ENCODE measurements at regions not wholly inside any gene's neighbourhood (a gene's known extent, or its start where the extent isn't known, plus 50 kb on each side); places are given as distances from the start of the nearest gene placed in this dataset.

- Histone ChIP-seq H3K27ac (ENCODE audit: low read depth in 1 of 2, low read length in 1 of 2) (no peak overlapping the region), H3K4me1 (ENCODE audit: control insufficient read depth in 2 of 2, insufficient read depth in 2 of 2, low read length in 2 of 2) (no peaks in the 10 kb centered on the region), H3K4me3 (ENCODE audit: low read length in 2 of 2) (no peak overlapping the region), H3K9me3 (ENCODE audit: control insufficient read depth in 2 of 2, insufficient read depth in 1 of 2, low read length in 1 of 2) (no peaks in the 10 kb centered on the region), H3K27me3 (ENCODE audit: control insufficient read depth in 2 of 2, insufficient read depth in 1 of 2, low read length in 1 of 2) (no peaks in the 10 kb centered on the region), H3K36me3 (ENCODE audit: control insufficient read depth in 2 of 2, insufficient read depth in 2 of 2, low read length in 1 of 2) (no peaks in the 10 kb centered on the region)
- WGBS, result 95% methylated on average over 2 of the region's 2 CpGs
- no peak for DNase-seq (ENCODE audit: low read depth in 6 of 9, low spot score in 9 of 9)
These were observed 190.8 kb upstream of the CNTN5 start for GRCh38 chr11:98829971-98830370.

DNA sequence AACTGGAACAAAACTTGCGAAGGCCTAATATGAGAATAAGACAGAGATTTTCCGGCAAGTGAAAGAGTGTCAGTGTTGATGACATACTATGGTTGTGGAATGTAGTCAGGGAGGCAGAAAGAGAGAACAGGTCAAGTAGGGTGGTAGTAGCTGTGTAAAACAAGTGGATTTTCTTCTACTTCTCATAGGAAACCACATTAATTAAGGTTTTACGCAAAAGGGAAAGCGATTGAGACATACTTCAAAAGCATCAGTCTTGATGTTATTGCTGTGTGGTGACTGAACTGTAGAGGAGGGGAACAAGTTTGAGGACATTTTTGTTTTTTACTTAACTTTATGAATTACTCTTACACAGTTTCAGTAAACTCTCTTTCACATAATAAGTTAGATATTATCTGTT lies 186.0 kb upstream of the CNTN5 start:
- WGBS, result 94% methylated on average over 4 of the region's 4 CpGs
- Histone ChIP-seq H3K9me3 (ENCODE audit: control insufficient read depth in 2 of 2, insufficient read depth in 1 of 2, low read length in 1 of 2) (no peaks in the 10 kb centered on the region), H3K36me3 (ENCODE audit: control insufficient read depth in 2 of 2, insufficient read depth in 2 of 2, low read length in 1 of 2) (no peaks in the 10 kb centered on the region), H3K4me1 (ENCODE audit: control insufficient read depth in 2 of 2, insufficient read depth in 2 of 2, low read length in 2 of 2) (no peaks in the 10 kb centered on the region), H3K27me3 (ENCODE audit: control insufficient read depth in 2 of 2, insufficient read depth in 1 of 2, low read length in 1 of 2) (no peaks in the 10 kb centered on the region), H3K4me3 (ENCODE audit: low read length in 2 of 2) (no peak overlapping the region), H3K27ac (ENCODE audit: low read depth in 1 of 2, low read length in 1 of 2) (no peak overlapping the region)
- DNase-seq (ENCODE audit: low read depth in 6 of 9, low spot score in 9 of 9), result no peak

DNA sequence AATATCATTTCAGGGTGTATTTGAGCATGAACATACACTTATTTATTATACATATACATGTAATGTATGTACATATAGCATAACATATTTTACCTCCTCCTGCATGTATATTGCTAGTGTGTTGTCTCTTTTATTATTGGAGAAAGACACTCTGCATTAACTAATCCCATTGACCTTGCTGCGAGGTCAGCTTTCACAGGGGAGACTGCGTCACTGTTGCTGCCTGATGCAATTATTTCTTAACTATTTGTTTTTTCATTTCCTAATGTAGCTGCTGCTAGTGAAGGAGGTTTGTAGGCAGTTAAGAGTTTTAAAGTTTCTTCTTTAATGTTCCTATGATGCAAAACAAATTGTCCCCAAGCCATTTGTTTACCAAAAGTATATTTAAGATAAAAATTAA lies 185.4 kb upstream of the CNTN5 start:
- Histone ChIP-seq H3K4me1 (ENCODE audit: control insufficient read depth in 2 of 2, insufficient read depth in 2 of 2, low read length in 2 of 2) (no peaks in the 10 kb centered on the region), H3K4me3 (ENCODE audit: low read length in 2 of 2) (no peak overlapping the region), H3K27me3 (ENCODE audit: control insufficient read depth in 2 of 2, insufficient read depth in 1 of 2, low read length in 1 of 2) (no peaks in the 10 kb centered on the region), H3K36me3 (ENCODE audit: control insufficient read depth in 2 of 2, insufficient read depth in 2 of 2, low read length in 1 of 2) (no peaks in the 10 kb centered on the region), H3K27ac (ENCODE audit: low read depth in 1 of 2, low read length in 1 of 2) (no peak overlapping the region), H3K9me3 (ENCODE audit: control insufficient read depth in 2 of 2, insufficient read depth in 1 of 2, low read length in 1 of 2) (no peaks in the 10 kb centered on the region)
- WGBS, result 90% methylated on average over 2 of the region's 2 CpGs
- DNase-seq (ENCODE audit: low read depth in 6 of 9, low spot score in 9 of 9), result no peak

GRCh38 chr11:98836156-98836555 lies 184.6 kb upstream of the CNTN5 start:
- Histone ChIP-seq H3K4me3 (ENCODE audit: low read length in 2 of 2) (no peak overlapping the region), H3K36me3 (ENCODE audit: control insufficient read depth in 2 of 2, insufficient read depth in 2 of 2, low read length in 1 of 2) (no peaks in the 10 kb centered on the region), H3K27me3 (ENCODE audit: control insufficient read depth in 2 of 2, insufficient read depth in 1 of 2, low read length in 1 of 2) (no peaks in the 10 kb centered on the region), H3K27ac (ENCODE audit: low read depth in 1 of 2, low read length in 1 of 2) (no peak overlapping the region), H3K4me1 (ENCODE audit: control insufficient read depth in 2 of 2, insufficient read depth in 2 of 2, low read length in 2 of 2) (no peaks in the 10 kb centered on the region), H3K9me3 (ENCODE audit: control insufficient read depth in 2 of 2, insufficient read depth in 1 of 2, low read length in 1 of 2) (no peaks in the 10 kb centered on the region)
- DNase-seq (ENCODE audit: low read depth in 6 of 9, low spot score in 9 of 9), result no peak
- WGBS, result 93% methylated on average over 1 of the region's 1 CpG

GRCh38 chr11:98842187-98842586 lies 178.6 kb upstream of the CNTN5 start:
- no peaks in the 10 kb centered on the region for H3K4me1 ChIP-seq (ENCODE audit: control insufficient read depth in 2 of 2, insufficient read depth in 2 of 2, low read length in 2 of 2)

GRCh38 chr11:98862169-98862568 lies 158.6 kb upstream of the CNTN5 start:
- Histone ChIP-seq H3K4me1 (ENCODE audit: control insufficient read depth in 2 of 2, insufficient read depth in 2 of 2, low read length in 2 of 2) (no peaks in the 10 kb centered on the region), H3K27me3 (ENCODE audit: control insufficient read depth in 2 of 2, insufficient read depth in 1 of 2, low read length in 1 of 2) (no peaks in the 10 kb centered on the region), H3K27ac (ENCODE audit: low read depth in 1 of 2, low read length in 1 of 2) (no peak overlapping the region), H3K9me3 (ENCODE audit: control insufficient read depth in 2 of 2, insufficient read depth in 1 of 2, low read length in 1 of 2) (peaks cover 0 to 3% of the 10 kb centered on the region in 2 donors), H3K36me3 (ENCODE audit: control insufficient read depth in 2 of 2, insufficient read depth in 2 of 2, low read length in 1 of 2) (no peaks in the 10 kb centered on the region), H3K4me3 (ENCODE audit: low read length in 2 of 2) (no peak overlapping the region)
- 90% methylated on average over 5 of the region's 5 CpGs for WGBS
- DNase-seq (ENCODE audit: low read depth in 6 of 9, low spot score in 9 of 9), result no peak

More at GRCh38 chr11:98842187-98842586, 178.6 kb upstream of the CNTN5 start:
- Histone ChIP-seq H3K27me3 (ENCODE audit: control insufficient read depth in 2 of 2, insufficient read depth in 1 of 2, low read length in 1 of 2) (no peaks in the 10 kb centered on the region), H3K36me3 (ENCODE audit: control insufficient read depth in 2 of 2, insufficient read depth in 2 of 2, low read length in 1 of 2) (no peaks in the 10 kb centered on the region), H3K4me3 (ENCODE audit: low read length in 2 of 2) (no peak overlapping the region), H3K27ac (ENCODE audit: low read depth in 1 of 2, low read length in 1 of 2) (no peak overlapping the region), H3K9me3 (ENCODE audit: control insufficient read depth in 2 of 2, insufficient read depth in 1 of 2, low read length in 1 of 2) (peaks cover 0 to 6% of the 10 kb centered on the region in 2 donors)
- DNase-seq (ENCODE audit: low read depth in 6 of 9, low spot score in 9 of 9), result no peak

DNA sequence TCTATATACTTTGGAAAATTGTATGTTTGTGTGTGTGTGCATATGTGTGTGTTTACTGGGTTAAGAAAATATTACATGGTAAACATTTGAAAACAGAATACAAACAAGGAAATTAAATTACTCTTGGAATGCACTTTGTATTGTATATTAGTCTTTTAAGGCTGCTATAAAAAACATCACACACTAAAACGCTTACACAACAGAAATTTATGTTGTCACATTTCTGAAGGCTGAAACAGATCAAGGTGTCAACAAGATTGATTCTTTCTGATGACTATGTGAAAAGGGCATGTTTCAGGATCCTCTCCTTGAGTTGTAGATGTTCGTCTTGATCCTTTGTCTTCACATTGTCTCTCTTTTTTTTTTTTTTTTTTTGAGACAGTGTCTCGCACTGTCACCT lies 149.1 kb upstream of the CNTN5 start:
- 99% methylated on average over 3 of the region's 3 CpGs for WGBS
- H3K4me1 ChIP-seq (ENCODE audit: control insufficient read depth in 2 of 2, insufficient read depth in 2 of 2, low read length in 2 of 2), result no peaks in the 10 kb centered on the region
- DNase-seq (ENCODE audit: low read depth in 6 of 9, low spot score in 9 of 9), result no peak
- H3K4me3 ChIP-seq (ENCODE audit: low read length in 2 of 2), result no peak overlapping the region
- no peak overlapping the region for H3K27ac ChIP-seq (ENCODE audit: low read depth in 1 of 2, low read length in 1 of 2)
- no peaks in the 10 kb centered on the region for H3K27me3 ChIP-seq (ENCODE audit: control insufficient read depth in 2 of 2, insufficient read depth in 1 of 2, low read length in 1 of 2)
- no peaks in the 10 kb centered on the region for H3K36me3 ChIP-seq (ENCODE audit: control insufficient read depth in 2 of 2, insufficient read depth in 2 of 2, low read length in 1 of 2)
- H3K9me3 ChIP-seq (ENCODE audit: control insufficient read depth in 2 of 2, insufficient read depth in 1 of 2, low read length in 1 of 2), result no peaks in the 10 kb centered on the region

DNA sequence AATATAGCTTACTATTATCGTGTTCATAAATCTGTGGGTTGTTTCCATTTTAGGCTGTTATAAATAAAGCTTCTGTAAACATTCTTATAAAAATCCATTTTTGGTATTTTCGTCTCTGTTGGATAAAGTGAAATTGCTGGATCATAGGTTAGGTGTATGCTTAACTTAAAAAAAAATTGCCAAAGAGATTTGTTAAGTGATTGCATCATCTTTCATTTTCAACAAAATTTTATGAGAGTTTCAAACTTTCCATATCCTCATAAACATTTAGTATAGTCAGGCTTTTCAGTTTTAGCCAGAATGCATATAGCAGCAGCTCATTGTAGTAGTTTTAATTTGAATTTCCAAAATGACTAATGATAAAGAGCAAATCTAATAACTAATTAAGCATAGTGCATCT lies 146.7 kb upstream of the CNTN5 start:
- Histone ChIP-seq H3K27ac (ENCODE audit: low read depth in 1 of 2, low read length in 1 of 2) (no peak overlapping the region), H3K27me3 (ENCODE audit: control insufficient read depth in 2 of 2, insufficient read depth in 1 of 2, low read length in 1 of 2) (no peaks in the 10 kb centered on the region), H3K9me3 (ENCODE audit: control insufficient read depth in 2 of 2, insufficient read depth in 1 of 2, low read length in 1 of 2) (no peaks in the 10 kb centered on the region), H3K36me3 (ENCODE audit: control insufficient read depth in 2 of 2, insufficient read depth in 2 of 2, low read length in 1 of 2) (no peaks in the 10 kb centered on the region), H3K4me3 (ENCODE audit: low read length in 2 of 2) (no peak overlapping the region), H3K4me1 (ENCODE audit: control insufficient read depth in 2 of 2, insufficient read depth in 2 of 2, low read length in 2 of 2) (no peaks in the 10 kb centered on the region)
- no peak for DNase-seq (ENCODE audit: low read depth in 6 of 9, low spot score in 9 of 9)
- 94% methylated on average over 2 of the region's 2 CpGs for WGBS

GRCh38 chr11:98895936-98896335 lies 124.8 kb upstream of the CNTN5 start:
- Histone ChIP-seq H3K4me3 (ENCODE audit: low read length in 2 of 2) (no peak overlapping the region), H3K27me3 (ENCODE audit: control insufficient read depth in 2 of 2, insufficient read depth in 1 of 2, low read length in 1 of 2) (no peaks in the 10 kb centered on the region), H3K36me3 (ENCODE audit: control insufficient read depth in 2 of 2, insufficient read depth in 2 of 2, low read length in 1 of 2) (no peaks in the 10 kb centered on the region), H3K27ac (ENCODE audit: low read depth in 1 of 2, low read length in 1 of 2) (no peak overlapping the region), H3K9me3 (ENCODE audit: control insufficient read depth in 2 of 2, insufficient read depth in 1 of 2, low read length in 1 of 2) (peaks cover 0 to 10% of the 10 kb centered on the region in 2 donors), H3K4me1 (ENCODE audit: control insufficient read depth in 2 of 2, insufficient read depth in 2 of 2, low read length in 2 of 2) (no peaks in the 10 kb centered on the region)
- DNase-seq (ENCODE audit: low read depth in 6 of 9, low spot score in 9 of 9), result no peak
- 100% methylated on average over 1 of the region's 1 CpG for WGBS

DNA sequence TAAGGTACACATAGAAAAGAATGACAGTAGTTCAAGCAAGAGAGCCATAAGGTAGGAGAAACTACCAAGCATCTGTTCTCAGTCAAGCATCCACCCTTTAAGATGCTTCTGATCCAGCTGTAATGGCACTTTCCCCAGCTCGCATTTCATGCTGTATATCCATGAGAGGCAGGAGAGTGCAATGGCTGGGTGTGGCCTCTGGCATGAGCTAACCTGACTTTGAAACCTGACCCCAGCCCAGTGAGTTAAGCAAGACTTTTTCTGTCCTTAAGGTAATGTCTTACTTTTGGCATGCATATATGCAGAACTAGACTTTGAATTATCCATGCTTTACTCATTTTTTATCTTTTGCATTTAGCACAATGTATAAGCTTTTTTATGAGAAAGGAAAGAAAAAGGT lies 79.8 kb upstream of the CNTN5 start:
- H3K36me3 ChIP-seq (ENCODE audit: control insufficient read depth in 2 of 2, insufficient read depth in 2 of 2, low read length in 1 of 2), result no peaks in the 10 kb centered on the region
- H3K4me3 ChIP-seq (ENCODE audit: low read length in 2 of 2), result no peak overlapping the region
- no peak overlapping the region for H3K27ac ChIP-seq (ENCODE audit: low read depth in 1 of 2, low read length in 1 of 2)
- no peaks in the 10 kb centered on the region for H3K9me3 ChIP-seq (ENCODE audit: control insufficient read depth in 2 of 2, insufficient read depth in 1 of 2, low read length in 1 of 2)
- H3K4me1 ChIP-seq (ENCODE audit: control insufficient read depth in 2 of 2, insufficient read depth in 2 of 2, low read length in 2 of 2), result no peaks in the 10 kb centered on the region
- peak in 4 of 9 donors; percentile 1 to 11 (median 2) for DNase-seq (ENCODE audit: low read depth in 6 of 9, low spot score in 9 of 9)
- 85% methylated on average over 1 of the region's 1 CpG for WGBS
- H3K27me3 ChIP-seq (ENCODE audit: control insufficient read depth in 2 of 2, insufficient read depth in 1 of 2, low read length in 1 of 2), result no peaks in the 10 kb centered on the region
